ENCODE measurements at regions not wholly inside any gene's neighbourhood (a gene's known extent, or its start where the extent isn't known, plus 50 kb on each side); places are given as distances from the start of the nearest gene placed in this dataset.

DNA sequence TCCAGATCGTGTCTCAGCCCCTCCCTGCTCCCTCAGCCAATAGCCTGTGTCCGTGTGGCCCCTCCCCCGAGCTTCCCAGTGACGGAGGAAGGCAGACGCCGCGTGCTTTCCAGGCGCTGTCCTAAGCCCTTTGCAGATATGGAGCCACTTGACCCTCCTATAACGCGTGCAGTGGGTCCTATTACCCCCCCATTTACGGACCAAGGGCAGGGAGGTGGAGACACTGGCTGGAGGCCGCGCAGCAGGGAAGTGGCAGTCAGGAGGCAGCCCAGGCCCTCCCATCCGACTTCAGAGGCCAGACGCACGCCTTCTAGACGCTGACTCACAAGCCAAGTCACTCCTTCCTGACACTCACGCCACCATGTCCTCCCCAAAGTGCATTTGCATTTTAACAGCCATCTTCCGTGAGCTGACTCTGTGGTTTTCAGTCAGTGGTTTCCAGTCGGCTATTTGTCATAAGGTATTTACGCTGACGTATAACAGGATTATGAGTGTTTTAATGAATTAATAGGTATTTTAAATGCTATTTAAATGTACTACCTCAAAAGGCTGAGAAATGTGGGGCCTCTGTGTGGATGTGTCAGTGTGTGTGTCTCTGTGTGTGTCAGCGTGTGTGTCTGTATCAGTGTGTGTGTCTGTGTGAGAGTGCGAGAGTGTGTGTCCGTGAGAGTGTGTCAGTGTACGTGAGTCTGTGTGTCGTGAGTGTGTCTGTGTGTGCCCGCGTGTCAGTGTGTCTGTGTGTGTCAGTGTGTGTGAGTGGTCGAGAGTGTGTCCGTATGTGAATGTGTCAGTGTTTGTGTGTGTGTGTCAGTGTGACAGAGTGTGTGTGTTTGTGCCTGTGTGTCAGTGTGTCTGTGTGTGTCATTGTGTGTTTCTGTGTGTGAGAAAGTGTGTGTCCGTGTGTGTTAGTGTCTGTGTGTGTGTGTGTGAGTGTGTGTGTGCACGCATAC is 92.0 kb upstream of the INSIG1 start:
- peak; percentile 100 for DNase-seq
- WGBS, 2 experiments (ENCODE audit: low coverage in 1 of 2, low lambda C conversion rate in 2 of 2, missing lambda C conversion rate in 2 of 2) = 2 to 4% methylated on average over 33 of the region's 33 CpGs
- Histone ChIP-seq H3K4me3 (peak overlapping the region; percentile 77), H3K27me3 (replicated peaks; ENCODE audit: insufficient read depth) (no peaks in the 10 kb centered on the region), H4K20me1 (ENCODE audit: insufficient read depth) (no peaks in the 10 kb centered on the region), H2AFZ (peak overlapping the region; percentile 73), H3K9ac (peak overlapping the region; percentile 99), H3K27ac (peak overlapping the region; percentile 100), H3F3A (ENCODE audit: insufficient read depth) (peaks cover 9% of the 10 kb centered on the region), H3K9me2 (ENCODE audit: insufficient read depth) (no peaks in the 10 kb centered on the region), H3K4me2 (ENCODE audit: unreplicated experiment) (peak overlapping the region; percentile 90), H3K4me1 (ENCODE audit: insufficient read depth) (peaks cover 17% of the 10 kb centered on the region), H3K36me3 (ENCODE audit: low read depth) (no peaks in the 10 kb centered on the region), H3K79me2 (ENCODE audit: insufficient read depth) (no peaks in the 10 kb centered on the region), H3K9me3 (ENCODE audit: low read depth) (no peaks in the 10 kb centered on the region)
- in situ Hi-C loops (cut with MboI) = no loop called here
- no peak for TF ChIP-seq EZH2 (IDR thresholded peaks at IDR 0.05; ENCODE audit: insufficient read depth, poor library complexity, severe bottlenecking)
- TF ChIP-seq EZH2phosphoT487 (IDR thresholded peaks at IDR 0.05; ENCODE audit: insufficient read depth, low read depth) = 0 out of 2 replicates have a peak, but pooled peaks have one; percentile 5

- no peak for TF ChIP-seq EZH2 (IDR thresholded peaks at IDR 0.05; ENCODE audit: insufficient read depth, poor library complexity, severe bottlenecking)
- no peak for TF ChIP-seq EZH2phosphoT487 (IDR thresholded peaks at IDR 0.05; ENCODE audit: insufficient read depth, low read depth)
- peak overlapping the region; percentile 14 for H2AFZ ChIP-seq
- 7% methylated on average over 20 of the region's 20 CpGs for WGBS, 2 experiments (ENCODE audit: low coverage in 1 of 2, low lambda C conversion rate in 2 of 2, missing lambda C conversion rate in 2 of 2)
- H3F3A ChIP-seq (ENCODE audit: insufficient read depth) = peaks cover 9% of the 10 kb centered on the region
- H3K4me1 ChIP-seq (ENCODE audit: insufficient read depth) = peaks cover 17% of the 10 kb centered on the region
- H3K9ac ChIP-seq = peak overlapping the region; percentile 99
- H3K27me3 ChIP-seq (replicated peaks; ENCODE audit: insufficient read depth) = no peaks in the 10 kb centered on the region
- H3K79me2 ChIP-seq (ENCODE audit: insufficient read depth) = no peaks in the 10 kb centered on the region
- H3K9me2 ChIP-seq (ENCODE audit: insufficient read depth) = no peaks in the 10 kb centered on the region
- H3K9me3 ChIP-seq (ENCODE audit: low read depth) = no peaks in the 10 kb centered on the region
- DNase-seq = peak; percentile 97
- no peaks in the 10 kb centered on the region for H3K36me3 ChIP-seq (ENCODE audit: low read depth)
- H3K4me3 ChIP-seq = peak overlapping the region; percentile 77
- H4K20me1 ChIP-seq (ENCODE audit: insufficient read depth) = no peaks in the 10 kb centered on the region
- in situ Hi-C loops (cut with MboI) = no loop called here
- H3K4me2 ChIP-seq (ENCODE audit: unreplicated experiment) = peak overlapping the region; percentile 90
- H3K27ac ChIP-seq = peak overlapping the region; percentile 100
Measured at GRCh38 chr7:155206318-155207020, 91.2 kb upstream of the INSIG1 start.

GRCh38 chr7:155207326-155208002 is 90.2 kb upstream of the INSIG1 start:
- Histone ChIP-seq H3K27me3 (replicated peaks; ENCODE audit: insufficient read depth) (no peaks in the 10 kb centered on the region), H3K9me3 (ENCODE audit: low read depth) (no peaks in the 10 kb centered on the region), H2AFZ (no peak overlapping the region), H4K20me1 (ENCODE audit: insufficient read depth) (no peaks in the 10 kb centered on the region), H3K9ac (no peak overlapping the region), H3K27ac (peak overlapping the region; percentile 100), H3K4me1 (ENCODE audit: insufficient read depth) (peaks cover 17% of the 10 kb centered on the region), H3F3A (ENCODE audit: insufficient read depth) (peaks cover 9% of the 10 kb centered on the region), H3K79me2 (ENCODE audit: insufficient read depth) (no peaks in the 10 kb centered on the region), H3K4me2 (ENCODE audit: unreplicated experiment) (no peak overlapping the region), H3K9me2 (ENCODE audit: insufficient read depth) (no peaks in the 10 kb centered on the region), H3K4me3 (no peak overlapping the region), H3K36me3 (ENCODE audit: low read depth) (no peaks in the 10 kb centered on the region)
- in situ Hi-C loops (cut with MboI) = no loop called here
- WGBS, 2 experiments (ENCODE audit: low coverage in 1 of 2, low lambda C conversion rate in 2 of 2, missing lambda C conversion rate in 2 of 2) = 86 to 87% methylated on average over 12 to 13 of the region's 13 CpGs
- no peak for DNase-seq
- no peak for TF ChIP-seq EZH2phosphoT487 (IDR thresholded peaks at IDR 0.05; ENCODE audit: insufficient read depth, low read depth)
- no peak for TF ChIP-seq EZH2 (IDR thresholded peaks at IDR 0.05; ENCODE audit: insufficient read depth, poor library complexity, severe bottlenecking)

Data from GM23248 (cell line).